ENCODE measurements at regions not wholly inside any gene's neighbourhood (a gene's known extent, or its start where the extent isn't known, plus 50 kb on each side); places are given as distances from the start of the nearest gene placed in this dataset.
A peak's percentile ranks its signal among the peaks of the same experiment; 100 is the strongest.

DNA sequence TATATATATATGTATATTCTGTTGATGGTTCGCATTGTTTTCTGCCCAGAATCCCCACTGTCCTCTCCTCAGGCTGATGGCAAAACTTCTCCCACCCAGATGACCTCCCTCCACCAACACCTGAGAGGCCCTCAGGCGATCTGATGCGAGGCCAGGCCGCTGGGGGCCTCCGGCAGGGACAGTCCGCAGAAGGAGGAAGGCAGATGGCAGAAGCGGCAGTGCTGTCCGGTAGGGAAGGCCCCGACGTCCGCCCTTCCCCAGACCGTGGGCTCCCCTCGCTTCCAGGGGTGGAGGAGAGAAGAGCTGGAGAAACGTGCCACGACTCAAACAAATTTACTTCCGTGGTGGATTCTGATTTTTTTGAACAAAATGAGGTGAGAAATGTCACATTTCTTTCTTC, 178.3 kb upstream of the RGS6 start:
- no peak for TF ChIP-seq CTCF (IDR thresholded peaks at IDR 0.05)
- Mint-ChIP-seq H3K4me3 (ENCODE audit: unreplicated experiment) (no peak overlapping the region), H3K4me1 (ENCODE audit: low read depth) (peaks cover 21% of the 10 kb centered on the region), H3K27me3 (ENCODE audit: low read depth) (peaks cover 1% of the 10 kb centered on the region), H3K27ac (ENCODE audit: unreplicated experiment) (peak overlapping the region; percentile 41), H3K9me3 (ENCODE audit: low read depth) (peaks cover 3% of the 10 kb centered on the region), H3K36me3 (ENCODE audit: low read depth) (peaks cover 1% of the 10 kb centered on the region)
- DNase-seq (ENCODE audit: low spot score): no peak

DNA sequence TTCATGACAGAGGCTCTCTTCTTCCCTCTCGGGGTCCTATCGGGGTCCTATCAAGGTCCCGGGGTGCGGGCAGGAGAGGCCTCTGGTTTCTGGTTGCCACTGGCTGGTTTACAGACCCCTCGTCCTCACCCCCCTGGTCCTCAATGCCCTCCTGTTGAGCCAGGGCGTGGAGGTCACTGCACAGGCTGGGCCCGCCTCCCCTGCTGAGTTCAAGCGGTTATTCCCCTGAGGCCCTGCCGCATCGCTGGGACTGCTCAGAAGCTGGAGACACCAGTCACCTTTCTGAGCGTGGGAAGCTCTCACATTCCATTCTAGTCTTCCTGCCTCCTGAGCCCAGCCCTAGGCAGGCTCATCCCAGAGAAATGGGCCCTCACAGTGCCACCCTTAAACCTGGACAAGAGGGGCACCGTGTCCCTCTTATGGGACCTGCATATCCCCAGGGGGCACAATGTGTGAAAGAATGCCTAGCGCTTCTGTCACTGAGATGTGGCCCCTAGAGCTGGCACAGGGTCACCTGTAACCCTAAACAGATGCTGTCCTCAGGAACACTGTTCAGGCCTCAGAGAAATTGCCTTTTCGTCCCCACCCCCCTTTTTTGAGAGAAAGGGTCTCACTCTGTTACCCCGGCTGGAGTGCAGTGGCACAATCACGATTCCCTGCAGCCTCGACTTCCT, 177.7 kb upstream of the RGS6 start:
- H3K4me3 Mint-ChIP-seq (ENCODE audit: unreplicated experiment): no peak overlapping the region
- H3K4me1 Mint-ChIP-seq (ENCODE audit: low read depth): peaks cover 21% of the 10 kb centered on the region
- no peak for DNase-seq (ENCODE audit: low spot score)
- no peaks in the 10 kb centered on the region for H3K9me3 Mint-ChIP-seq (ENCODE audit: low read depth)
- TF ChIP-seq CTCF (IDR thresholded peaks at IDR 0.05): no peak
- H3K27ac Mint-ChIP-seq (ENCODE audit: unreplicated experiment): no peak overlapping the region
- peaks cover 1% of the 10 kb centered on the region for H3K27me3 Mint-ChIP-seq (ENCODE audit: low read depth)
- no peaks in the 10 kb centered on the region for H3K36me3 Mint-ChIP-seq (ENCODE audit: low read depth)

DNA sequence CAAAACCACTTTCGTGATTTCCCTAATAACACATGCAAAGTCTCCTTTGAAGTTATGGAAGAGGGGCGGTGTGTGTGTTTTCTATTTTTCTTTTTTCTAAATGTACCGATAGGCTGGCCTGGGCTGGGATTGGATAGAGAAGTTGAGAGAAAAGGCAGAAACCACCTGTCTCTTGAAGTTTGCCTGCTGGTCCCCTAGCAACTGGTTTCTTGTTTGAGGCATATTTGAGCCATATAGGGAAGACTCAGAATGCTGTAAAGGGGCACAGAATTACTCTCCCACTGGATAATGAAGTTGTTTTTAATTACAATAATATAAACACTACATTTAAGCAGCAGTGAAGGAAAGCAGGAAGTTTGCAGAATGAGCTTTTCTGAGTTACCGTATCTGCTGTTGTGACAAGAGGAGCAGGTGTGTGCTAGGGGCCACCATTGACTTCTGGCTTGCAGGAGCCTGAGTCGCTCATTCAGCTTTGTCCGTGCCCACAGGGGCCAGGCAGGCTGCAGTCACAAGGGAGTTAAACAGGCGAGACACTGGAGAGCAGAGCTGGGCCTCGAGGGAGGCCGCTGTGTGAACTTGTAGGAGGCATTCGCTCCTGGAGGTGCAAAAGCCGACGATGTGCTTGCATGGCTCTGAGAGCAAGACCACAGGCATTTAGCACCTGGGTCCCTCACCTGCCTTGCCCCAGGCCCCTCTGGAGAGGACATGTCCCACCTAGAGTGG, 173.8 kb upstream of the RGS6 start:
- no peak overlapping the region for H3K27ac Mint-ChIP-seq (ENCODE audit: unreplicated experiment)
- peaks cover 7% of the 10 kb centered on the region for H3K27me3 Mint-ChIP-seq (ENCODE audit: low read depth)
- H3K4me1 Mint-ChIP-seq (ENCODE audit: low read depth): peaks cover 8% of the 10 kb centered on the region
- H3K9me3 Mint-ChIP-seq (ENCODE audit: low read depth): peaks cover 11% of the 10 kb centered on the region
- no peak for DNase-seq (ENCODE audit: low spot score)
- H3K4me3 Mint-ChIP-seq (ENCODE audit: unreplicated experiment): no peak overlapping the region
- no peak for TF ChIP-seq CTCF (IDR thresholded peaks at IDR 0.05)
- peaks cover 4% of the 10 kb centered on the region for H3K36me3 Mint-ChIP-seq (ENCODE audit: low read depth)

DNA sequence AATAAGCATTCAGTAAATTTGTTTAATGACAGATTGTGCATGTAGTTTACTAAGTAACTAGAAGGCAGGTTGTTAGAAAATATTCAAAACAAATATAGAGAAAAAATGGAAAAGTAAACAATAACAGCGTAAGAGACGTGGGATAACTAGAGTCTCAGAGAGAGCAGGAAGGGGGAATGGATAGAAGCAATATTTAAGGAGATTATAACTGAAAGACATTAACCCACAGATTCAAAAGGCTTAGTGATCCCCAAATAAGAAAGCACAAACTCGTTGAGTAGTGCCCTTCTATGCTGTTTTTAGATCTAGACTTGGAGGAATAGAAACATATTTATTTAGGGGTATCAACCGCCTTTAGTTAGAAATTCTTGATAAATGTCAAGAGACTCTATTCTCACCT, 169.7 kb upstream of the RGS6 start:
- Mint-ChIP-seq H3K36me3 (ENCODE audit: low read depth) (peaks cover 5% of the 10 kb centered on the region), H3K4me1 (ENCODE audit: low read depth) (peaks cover 5% of the 10 kb centered on the region), H3K9me3 (ENCODE audit: low read depth) (peaks cover 11% of the 10 kb centered on the region), H3K27me3 (ENCODE audit: low read depth) (peaks cover 13% of the 10 kb centered on the region), H3K4me3 (ENCODE audit: unreplicated experiment) (no peak overlapping the region), H3K27ac (ENCODE audit: unreplicated experiment) (no peak overlapping the region)
- no peak for DNase-seq (ENCODE audit: low spot score)
- no peak for TF ChIP-seq CTCF (IDR thresholded peaks at IDR 0.05)

DNA sequence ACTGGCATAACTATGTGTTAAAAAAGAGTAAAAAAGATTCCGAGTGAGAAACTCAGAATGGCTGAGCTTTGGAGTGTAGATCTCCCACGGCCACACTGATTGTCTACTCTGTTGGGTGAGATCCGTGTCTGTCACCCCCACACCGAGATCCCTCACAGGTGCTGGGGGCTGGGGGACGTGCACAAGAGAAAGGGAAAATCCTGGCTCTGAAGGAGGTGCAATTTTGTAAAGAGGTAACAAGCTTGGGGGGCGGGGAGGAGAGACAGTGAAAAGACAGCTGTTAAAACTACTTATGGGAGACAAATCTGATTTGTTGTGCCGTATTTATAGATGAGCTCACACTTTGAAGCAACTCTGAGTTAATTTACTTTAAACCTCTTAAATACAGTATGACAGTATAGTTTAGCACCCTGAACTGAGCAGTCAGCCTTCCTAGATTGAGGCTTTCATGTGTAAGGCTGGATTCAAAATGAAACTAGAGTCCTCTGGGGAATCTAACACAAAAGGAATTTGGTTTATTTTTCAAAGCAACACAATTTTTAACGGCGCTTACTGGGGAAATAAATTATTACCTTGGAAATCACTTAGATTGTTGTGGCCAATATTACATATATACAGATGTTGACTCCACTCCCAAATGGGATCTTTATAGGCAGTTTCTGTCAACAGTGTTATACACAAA, 167.4 kb upstream of the RGS6 start:
- Mint-ChIP-seq H3K27ac (ENCODE audit: unreplicated experiment) (no peak overlapping the region), H3K36me3 (ENCODE audit: low read depth) (peaks cover 5% of the 10 kb centered on the region), H3K4me3 (ENCODE audit: unreplicated experiment) (no peak overlapping the region), H3K27me3 (ENCODE audit: low read depth) (peaks cover 12% of the 10 kb centered on the region), H3K4me1 (ENCODE audit: low read depth) (peaks cover 5% of the 10 kb centered on the region), H3K9me3 (ENCODE audit: low read depth) (peaks cover 18% of the 10 kb centered on the region)
- no peak for DNase-seq (ENCODE audit: low spot score)
- no peak for TF ChIP-seq CTCF (IDR thresholded peaks at IDR 0.05)
